LNCaP clone FGC (cell line): ENCODE measurements at regions not wholly inside any gene's neighbourhood (a gene's known extent, or its start where the extent isn't known, plus 50 kb on each side); places are given as distances from the start of the nearest gene placed in this dataset.
"Not testable (repeated sequence)": the region's sequence is repeated elsewhere in the genome, so short reads cannot be mapped to it uniquely, and the experiment has no call there.

Experiments used
- DNase-seq: peaks from one replicate; pipeline ENCODE4 v3.0.0-alpha.2; 2011; ENCODE audit warnings: low read depth
- H3K4me3 ChIP-seq: 2 replicates; pipeline ENCODE4 v1.5.1; 2011; ENCODE audit warnings: mild to moderate bottlenecking, low read depth, low read length, control low read depth
- CTCF ChIP-seq: IDR thresholded peaks from 2 replicates; pipeline ENCODE4 v1.5.1; 2012; ENCODE audit warnings: mild to moderate bottlenecking; ENCODE audit not compliant: control insufficient read depth, insufficient read depth; ENCODE audit errors: extremely low read depth

GRCh38 chr2:118577202-118577601 lies 270.2 kb downstream of the EN1 start:
- no peak for TF ChIP-seq CTCF
- DNase-seq = no peak
- no peak overlapping the region for H3K4me3 ChIP-seq

GRCh38 chr2:118576109-118576855 lies 271.2 kb downstream of the EN1 start:
- no peak for DNase-seq
- no peak overlapping the region for H3K4me3 ChIP-seq
- TF ChIP-seq CTCF = no peak

GRCh38 chr2:118572380-118572779 lies 275.1 kb downstream of the EN1 start:
- H3K4me3 ChIP-seq, DNase-seq: not testable (repeated sequence)

- TF ChIP-seq CTCF = no peak
- no peak for DNase-seq
- H3K4me3 ChIP-seq = no peak overlapping the region
Observed at GRCh38 chr2:118569876-118570535, 277.4 kb downstream of the EN1 start.

GRCh38 chr2:118568700-118569099 lies 278.7 kb downstream of the EN1 start:
- no peak overlapping the region for H3K4me3 ChIP-seq
- TF ChIP-seq CTCF = no peak
- no peak for DNase-seq

GRCh38 chr2:118565786-118566540 lies 281.5 kb downstream of the EN1 start:
- no peak for TF ChIP-seq CTCF
- no peak for DNase-seq
- no peak overlapping the region for H3K4me3 ChIP-seq

- H3K4me3 ChIP-seq = no peak overlapping the region
- DNase-seq = no peak
- TF ChIP-seq CTCF = no peak
Observed at GRCh38 chr2:118565301-118565700, 282.1 kb downstream of the EN1 start.
